HepG2 (cell line): ENCODE measurements at regions not wholly inside any gene's neighbourhood (a gene's known extent, or its start where the extent isn't known, plus 50 kb on each side); places are given as distances from the start of the nearest gene placed in this dataset.

ENCODE experiments used
- ATAC-seq: fragments of 200-7000 bp; cut with Tn5 transposase; 3 replicates; pipeline ENCODE4 v1.9.1; 2020; ENCODE audit warnings: mild to moderate bottlenecking, moderate library complexity
- BruUV-seq: library from RNA; stranded (reverse); fragments of 400-500 nt; replicated peaks from 2 replicates; lab custom pipeline; 2021; lab: Mats Ljungman, UMichigan
- CTCF ChIA-PET: fragments of 300-600 bp; formaldehyde crosslinking; extraction: SDS; loops from one replicate; lab custom pipeline; 2021; ENCODE audit warnings: low total read pairs, inconsistent platforms, low intra/inter-chr PET ratio; lab: Yijun Ruan, JAX
- POLR2A ChIA-PET: fragments of 350-600 bp; sonication (Branson Sonifier 250); formaldehyde crosslinking; loops from one replicate; lab custom pipeline; 2020; ENCODE audit warnings: antibody characterized with exemption, inconsistent platforms; lab: Yijun Ruan, JAX
- DNase-seq: peaks from one replicate; pipeline ENCODE4 v3.0.0-alpha.2; 2015; ENCODE audit warnings: low spot score
- FAIRE-seq: peaks from 3 replicates; lab custom pipeline; 2011; peaks lifted over from hg19 to GRCh38; lab: Jason Lieb, UNC
- H2AFZ ChIP-seq: one replicate; pipeline ENCODE4 v1.6.1; 2011; ENCODE audit warnings: low read length, inconsistent platforms
- H3K27ac ChIP-seq: fragments of 300-600 bp; 3 replicates; pipeline ENCODE4 v1.8.0; 2011; ENCODE audit warnings: mixed run types, mild to moderate bottlenecking, mixed read lengths, low read length, inconsistent platforms; ENCODE audit not compliant: insufficient read depth; ENCODE audit errors: extremely low read length
- H3K27me3 ChIP-seq, 2 experiments: fragments of 200-600 bp in 1 of 2; 2 replicates in 1 of 2; 3 replicates in 1 of 2; pipeline versions ENCODE4 v1.6.0 to v1.8.0; 2011; ENCODE audit warnings: low read length in 2 of 2, mild to moderate bottlenecking in 2 of 2, moderate library complexity in 2 of 2, inconsistent platforms in 1 of 2; ENCODE audit not compliant: insufficient read depth in 2 of 2, control insufficient read depth in 1 of 2
- H3K36me3 ChIP-seq, 2 experiments: fragments of 200-600 bp in 1 of 2; replicated peaks in 1 of 2; 2 replicates in 1 of 2; 3 replicates in 1 of 2; pipeline versions ENCODE4 v1.5.1 to v1.8.0; 2011; ENCODE audit warnings: low read length in 2 of 2, inconsistent platforms in 1 of 2; ENCODE audit not compliant: insufficient read depth in 2 of 2, control insufficient read depth in 1 of 2
- H3K4me1 ChIP-seq: 2 replicates; pipeline ENCODE4 v1.5.1; 2012; ENCODE audit warnings: low read length, inconsistent platforms; ENCODE audit not compliant: insufficient read depth
- H3K4me2 ChIP-seq: 2 replicates; pipeline ENCODE4 v1.6.0; 2011; ENCODE audit warnings: low read depth, low read length, inconsistent platforms
- H3K4me3 ChIP-seq, 3 experiments: fragments of 200-600 bp in 1 of 3; sonication (generic), shearing (Covaris generic) in 1 of 3; replicated peaks in 1 of 3; 2 replicates each; pipeline ENCODE4 v1.5.1; 2011 to 2016; ENCODE audit warnings: low read length in 3 of 3, inconsistent platforms in 2 of 3, low read depth in 2 of 3, mild to moderate bottlenecking in 2 of 3, control low read depth in 1 of 3, mixed read lengths in 1 of 3; ENCODE audit not compliant: insufficient read depth in 1 of 3
- H3K79me2 ChIP-seq: one replicate; pipeline ENCODE4 v1.6.1; 2011; ENCODE audit warnings: low read length, inconsistent platforms; ENCODE audit not compliant: insufficient read depth
- H3K9ac ChIP-seq: 2 replicates; pipeline ENCODE4 v1.6.0; 2011; ENCODE audit warnings: mild to moderate bottlenecking, low read depth, low read length, inconsistent platforms; ENCODE audit not compliant: insufficient read depth
- H3K9me3 ChIP-seq: 2 replicates; pipeline ENCODE4 v1.5.1; 2012; ENCODE audit warnings: mild to moderate bottlenecking, low read length
- H4K20me1 ChIP-seq: 2 replicates; pipeline ENCODE4 v1.6.0; 2011; ENCODE audit warnings: inconsistent platforms, mild to moderate bottlenecking, low read length, moderate library complexity; ENCODE audit not compliant: insufficient read depth
- FOXP4 ChIP-seq: sonication (generic); formaldehyde crosslinking; IDR thresholded peaks from 2 replicates; pipeline ENCODE4 v1.4.0; 2020; ENCODE audit warnings: missing genetic modification reagents
- NFYC ChIP-seq: IDR thresholded peaks from 2 replicates; pipeline ENCODE4 v1.6.1; 2016; ENCODE audit warnings: missing genetic modification reagents, missing compliant biosample characterization
- PAXIP1 ChIP-seq: sonication (generic); formaldehyde crosslinking; conservative IDR thresholded peaks from 2 replicates; pipeline ENCODE4 v1.4.0; 2020; ENCODE audit warnings: mild to moderate bottlenecking, missing genetic modification reagents, moderate library complexity
- RAD51 ChIP-seq: fragments of 450-650 bp; IDR thresholded peaks from 2 replicates; pipeline ENCODE4 v1.6.1; 2016; ENCODE audit warnings: borderline replicate concordance
- SAP130 ChIP-seq: IDR thresholded peaks from 2 replicates; pipeline ENCODE4 v1.6.1; 2016; ENCODE audit warnings: low read depth
- ZNF576 ChIP-seq: sonication (generic); formaldehyde crosslinking; IDR thresholded peaks from 2 replicates; pipeline ENCODE4 v1.4.0; 2020; ENCODE audit warnings: mild to moderate bottlenecking, missing genetic modification reagents
- ZNF747 ChIP-seq: sonication (generic); formaldehyde crosslinking; IDR thresholded peaks from 2 replicates; pipeline ENCODE4 v1.8.1; 2023; ENCODE audit warnings: missing genetic modification reagents, mild to moderate bottlenecking, borderline replicate concordance
- WGBS: methylation state at CpG from one replicate; pipeline ENCODE4 v1.1.6; 2017; ENCODE audit warnings: low lambda C conversion rate; 5-methylcytosine and 5-hydroxymethylcytosine counted together
- in situ Hi-C: cut with HindIII; loops from 2 replicates; pipeline ENCODE4 v1.10.0; 2017; ENCODE audit warnings: low pct_unique_long_range_greater_than_20kb; ENCODE audit not compliant: extremely low pct_ligation_motif_present
- intact Hi-C: fragments of 100-400 bp; cut with micrococcal nuclease; formaldehyde crosslinking; loops from one replicate; pipeline ENCODE4 v1.10.0; 2022; ENCODE audit not compliant: unreplicated experiment
- TF ChIP-seq, protein P1 (sequence below): sonication (generic); formaldehyde crosslinking; IDR thresholded peaks from 2 replicates; pipeline ENCODE4 v1.4.0; 2020; ENCODE audit warnings: mild to moderate bottlenecking, missing genetic modification reagents, borderline replicate concordance

GRCh38 chr2:146301287-146301686 lies 1543.5 kb upstream of the ACVR2A start:
- no TSS peak for BruUV-seq
- FAIRE-seq, result no peak
- no peak overlapping the region for H3K9ac ChIP-seq
- in situ Hi-C loops (no loop called here), intact Hi-C loops (no loop called here)
- ChIA-PET POLR2A (no interaction called here), CTCF (no interaction called here)
- 0% methylated on average over 2 of the region's 2 CpGs for WGBS
- no peaks in the 10 kb centered on the region for H3K4me1 ChIP-seq
- no peaks in the 10 kb centered on the region for H3K79me2 ChIP-seq
- no peak overlapping the region for H3K27ac ChIP-seq
- H3K36me3 ChIP-seq, result no peaks in the 10 kb centered on the region
- no peak for TF ChIP-seq SAP130 (CRISPR knock-in tag)
- TF ChIP-seq FOXP4 (CRISPR knock-in tag), result no peak
- no peak for TF ChIP-seq ZNF576 (CRISPR knock-in tag)
- no peak for TF ChIP-seq PAXIP1 (CRISPR knock-in tag)
- no peak for TF ChIP-seq ZNF747 (CRISPR knock-in tag)
- no peak for TF ChIP-seq RAD51
- TF ChIP-seq NFYC (CRISPR knock-in tag), result no peak
- TF ChIP-seq, protein P1, sequence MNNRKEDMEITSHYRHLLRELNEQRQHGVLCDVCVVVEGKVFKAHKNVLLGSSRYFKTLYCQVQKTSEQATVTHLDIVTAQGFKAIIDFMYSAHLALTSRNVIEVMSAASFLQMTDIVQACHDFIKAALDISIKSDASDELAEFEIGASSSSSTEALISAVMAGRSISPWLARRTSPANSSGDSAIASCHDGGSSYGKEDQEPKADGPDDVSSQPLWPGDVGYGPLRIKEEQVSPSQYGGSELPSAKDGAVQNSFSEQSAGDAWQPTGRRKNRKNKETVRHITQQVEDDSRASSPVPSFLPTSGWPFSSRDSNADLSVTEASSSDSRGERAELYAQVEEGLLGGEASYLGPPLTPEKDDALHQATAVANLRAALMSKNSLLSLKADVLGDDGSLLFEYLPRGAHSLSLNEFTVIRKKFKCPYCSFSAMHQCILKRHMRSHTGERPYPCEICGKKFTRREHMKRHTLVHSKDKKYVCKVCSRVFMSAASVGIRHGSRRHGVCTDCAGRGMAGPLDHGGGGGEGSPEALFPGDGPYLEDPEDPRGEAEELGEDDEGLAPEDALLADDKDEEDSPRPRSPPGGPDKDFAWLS (CRISPR knock-in tag), result no peak
- no peaks in the 10 kb centered on the region for H3K27me3 ChIP-seq
- H4K20me1 ChIP-seq, result no peaks in the 10 kb centered on the region
- H3K9me3 ChIP-seq, result peaks cover 35% of the 10 kb centered on the region; the same call in 1 of the 2 replicates
- H3K4me3 ChIP-seq, result no peak overlapping the region
- no peak overlapping the region for H2AFZ ChIP-seq
- H3K4me2 ChIP-seq, result no peak overlapping the region
- DNase-seq, result no peak
- ATAC-seq, result no peak
